GM21447 (cell line): ENCODE measurements at regions not wholly inside any gene's neighbourhood (a gene's known extent, or its start where the extent isn't known, plus 50 kb on each side); places are given as distances from the start of the nearest gene placed in this dataset.

Experiments
- ATAC-seq: cut with Tn5 transposase; IDR thresholded peaks from one replicate; pipeline ENCODE4 v1.9.1; 2021; ENCODE audit not compliant: unreplicated experiment

DNA sequence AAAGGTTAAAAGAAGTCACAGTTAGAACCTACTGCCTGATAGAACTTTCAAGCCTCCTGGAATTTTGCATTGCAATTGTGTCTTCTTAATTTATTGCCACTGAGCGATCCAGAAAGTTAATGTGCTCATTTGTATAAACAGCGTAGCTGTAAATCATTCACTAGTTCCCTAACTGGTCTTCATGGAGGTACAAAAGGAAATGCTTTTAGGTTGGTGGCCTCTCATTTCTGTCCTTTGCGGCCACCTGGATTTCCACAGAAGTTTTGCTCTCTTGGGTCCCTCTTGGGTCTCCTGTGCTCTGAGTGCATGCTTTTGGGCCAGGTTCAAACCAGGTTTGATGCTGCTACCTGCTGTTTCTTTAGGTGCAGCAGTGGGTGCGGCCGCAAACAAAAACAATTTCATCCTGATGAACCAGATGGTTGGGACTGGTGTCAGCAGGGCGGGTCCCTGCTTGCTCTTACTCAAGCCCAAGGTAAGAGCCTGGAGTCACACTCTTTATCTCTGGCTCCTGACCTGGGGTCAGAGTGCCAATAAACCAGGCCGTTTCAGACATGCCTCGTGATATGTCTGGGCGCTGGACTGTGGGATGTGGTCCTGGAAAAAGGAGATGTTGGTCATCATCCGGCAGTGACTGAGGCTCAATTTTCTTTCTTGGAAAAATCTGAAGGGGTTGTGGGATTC, 270.1 kb downstream of the PTTG2 start:
- no peak for ATAC-seq

- no peak for ATAC-seq
Observed at GRCh38 chr4:38230821-38231563, 270.8 kb downstream of the PTTG2 start.

DNA sequence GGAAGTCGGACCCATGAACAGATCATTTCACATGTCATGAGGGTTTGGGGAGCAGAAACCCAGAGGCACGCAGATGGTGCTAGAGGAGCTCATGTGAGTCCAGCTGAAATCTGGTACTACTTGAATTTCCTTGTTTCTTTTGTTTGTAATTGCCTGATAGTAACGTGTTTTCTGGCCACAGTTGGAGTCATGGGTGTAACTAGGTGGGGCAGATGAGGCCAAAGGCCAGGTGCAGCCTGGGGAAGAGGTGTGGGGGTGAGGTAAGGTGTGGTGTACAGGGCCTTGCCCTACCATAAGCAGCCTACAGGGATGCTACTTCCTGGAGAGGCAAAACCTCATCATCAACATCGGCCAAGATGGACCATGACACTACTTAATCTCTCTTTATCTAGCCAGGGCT, 271.4 kb downstream of the PTTG2 start:
- no peak for ATAC-seq

GRCh38 chr4:38232741-38233140, 272.5 kb downstream of the PTTG2 start:
- no peak for ATAC-seq

DNA sequence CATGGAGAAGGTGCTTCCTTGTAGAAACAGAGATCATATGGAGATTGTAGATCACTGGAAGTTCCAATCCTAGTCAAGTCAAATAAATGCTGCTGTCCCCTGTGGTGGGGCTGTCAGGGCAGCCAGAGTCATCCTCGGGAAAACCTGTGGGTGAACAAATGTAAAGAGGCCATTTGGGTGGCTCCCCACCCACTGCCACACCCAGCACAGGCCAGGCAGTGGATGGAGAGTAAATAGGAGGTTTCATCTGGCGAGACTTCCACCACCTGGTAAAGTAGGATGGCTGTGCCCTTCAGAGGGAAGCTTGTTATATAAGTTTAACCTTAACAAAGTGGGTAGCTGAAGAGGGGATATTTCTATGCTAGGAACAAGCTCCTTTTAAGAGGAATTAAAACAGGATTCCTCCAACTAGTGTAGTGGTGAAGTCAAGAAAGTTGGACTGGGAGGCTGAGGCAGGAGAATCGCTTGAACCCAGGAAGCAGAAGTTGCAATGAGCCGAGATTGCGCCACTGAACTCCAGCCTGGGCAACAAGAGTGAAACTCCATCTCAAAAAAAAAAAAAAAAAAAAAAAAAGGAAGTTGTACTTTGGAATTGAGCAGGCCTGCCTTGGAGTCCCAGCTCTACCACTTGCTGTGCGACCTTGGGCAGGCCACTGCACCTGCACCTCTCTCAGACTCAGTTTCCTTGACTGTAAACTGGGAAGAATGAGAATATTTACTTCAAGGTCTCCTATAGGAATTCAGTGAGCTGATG, 273.7 kb downstream of the PTTG2 start:
- ATAC-seq = no peak

GRCh38 chr4:38235354-38235753, 275.2 kb downstream of the PTTG2 start:
- ATAC-seq = no peak

DNA sequence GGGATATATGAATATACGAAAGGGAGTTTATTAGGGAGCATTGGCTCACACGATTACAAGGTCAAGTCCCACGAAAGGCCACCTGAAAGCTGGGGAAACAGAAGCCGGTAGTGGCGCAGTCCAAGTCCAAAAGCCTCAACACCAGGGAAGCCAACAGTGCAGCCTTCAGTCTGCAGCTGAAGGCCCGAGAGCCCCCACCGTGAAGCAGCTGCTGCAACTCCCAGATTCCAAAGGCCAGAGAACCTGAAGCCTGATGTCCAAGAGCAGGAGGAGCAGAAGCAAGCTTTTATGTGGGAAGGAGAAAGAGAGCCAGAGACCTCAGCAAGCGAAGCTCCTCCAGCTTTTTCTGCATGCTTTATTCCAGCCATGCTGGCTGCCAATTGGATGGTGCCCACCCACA, 275.8 kb downstream of the PTTG2 start:
- no peak for ATAC-seq

DNA sequence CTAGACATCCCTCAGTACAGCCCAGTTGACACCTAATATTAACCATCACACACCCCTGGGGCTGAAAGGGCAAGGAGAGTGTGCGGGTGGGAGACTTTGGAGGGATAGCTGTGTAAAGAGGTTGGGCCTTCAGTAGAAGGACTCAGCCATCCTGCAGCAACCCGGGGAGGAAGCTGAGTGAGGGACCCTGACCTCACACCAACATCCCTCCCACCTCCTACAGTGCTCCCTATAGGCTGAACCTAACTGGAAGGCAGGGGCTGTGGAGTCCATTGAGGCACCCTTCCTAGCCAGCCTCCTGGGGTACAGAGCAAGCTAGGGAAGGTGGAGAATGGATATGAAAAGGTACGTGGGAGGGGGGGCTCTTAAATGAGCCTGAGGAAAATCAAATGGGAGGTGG, 276.3 kb downstream of the PTTG2 start:
- no peak for ATAC-seq

GRCh38 chr4:38237139-38237538, 276.9 kb downstream of the PTTG2 start:
- ATAC-seq = no peak

- ATAC-seq = no peak
Observed at GRCh38 chr4:38241541-38241940, 281.3 kb downstream of the PTTG2 start.

GRCh38 chr4:38242101-38242500, 281.9 kb downstream of the PTTG2 start:
- ATAC-seq = no peak

GRCh38 chr4:38242822-38243387, 282.7 kb downstream of the PTTG2 start:
- no peak for ATAC-seq

- ATAC-seq = no peak
Observed at GRCh38 chr4:38243388-38244053, 283.3 kb downstream of the PTTG2 start.

GRCh38 chr4:38254825-38255224, 294.6 kb downstream of the PTTG2 start:
- ATAC-seq = no peak

DNA sequence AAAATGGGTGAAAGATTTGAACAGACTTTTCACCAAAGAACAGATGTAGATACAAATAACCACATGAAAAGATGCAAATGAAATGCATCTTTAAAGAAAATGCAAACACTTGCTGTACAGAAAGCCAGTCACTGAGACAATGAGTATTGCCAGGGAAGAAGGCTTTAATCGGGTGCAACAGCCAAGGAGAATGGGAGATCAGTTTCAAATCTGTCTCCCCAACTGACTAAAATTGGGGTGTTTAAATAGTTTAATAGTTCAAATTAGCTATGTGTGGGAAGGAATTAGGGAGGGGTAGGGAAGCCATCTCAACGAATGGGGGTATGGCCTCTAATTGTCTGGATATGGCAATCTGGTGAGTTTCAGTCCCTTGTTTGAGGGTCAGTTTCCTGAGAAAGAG, 295.4 kb downstream of the PTTG2 start:
- ATAC-seq = no peak

DNA sequence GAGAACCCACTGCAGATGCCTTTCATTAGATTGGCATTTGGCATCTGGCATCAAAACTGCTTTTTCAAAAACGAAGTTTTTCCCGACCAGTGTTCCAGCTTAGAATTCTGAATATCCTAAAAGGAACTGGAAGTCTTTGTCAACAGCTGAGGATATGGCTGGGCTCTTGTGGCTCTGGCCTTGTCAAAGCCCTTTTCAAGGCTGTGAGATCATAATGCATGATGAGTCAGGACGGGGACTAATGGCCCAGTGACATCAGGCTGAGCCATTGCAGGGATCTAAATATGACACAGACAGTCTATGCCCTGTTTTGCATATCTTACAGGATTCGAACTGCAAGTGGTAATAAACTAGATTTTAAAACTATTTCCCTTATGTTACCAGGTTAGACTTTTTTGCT, 306.4 kb downstream of the PTTG2 start:
- no peak for ATAC-seq

DNA sequence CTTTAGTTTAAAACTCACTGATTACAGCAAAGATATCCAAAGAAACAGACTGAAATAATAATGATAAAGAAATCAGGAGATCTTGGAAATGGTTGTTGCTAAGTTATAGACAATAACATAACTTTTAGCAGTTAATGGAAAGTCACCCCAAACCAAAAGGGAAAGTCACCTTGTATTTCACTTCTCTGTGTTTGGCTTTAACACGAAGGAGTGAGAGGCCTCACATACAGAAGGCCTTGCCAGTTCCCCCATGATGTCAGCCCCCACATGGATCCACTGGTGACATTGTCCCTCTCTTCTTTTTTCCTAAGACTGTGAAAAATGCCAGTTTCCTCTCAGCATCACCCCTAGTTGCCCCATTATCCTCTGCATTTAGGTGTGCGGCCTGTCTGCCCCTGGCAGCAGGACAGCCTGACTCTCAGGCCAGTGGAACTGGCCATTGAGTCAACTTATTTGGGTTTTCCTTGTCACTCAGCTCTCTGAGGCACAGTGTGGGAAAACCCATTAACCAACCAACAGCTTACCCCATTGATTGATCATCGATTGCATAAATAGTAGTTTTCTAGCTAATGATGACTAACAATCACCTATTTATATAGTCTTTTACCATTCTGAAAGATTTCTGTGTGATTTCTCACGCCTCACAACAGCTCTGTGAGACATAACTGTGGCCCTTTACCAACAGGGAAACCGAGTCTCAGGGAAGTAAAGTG, 308.1 kb downstream of the PTTG2 start:
- no peak for ATAC-seq

DNA sequence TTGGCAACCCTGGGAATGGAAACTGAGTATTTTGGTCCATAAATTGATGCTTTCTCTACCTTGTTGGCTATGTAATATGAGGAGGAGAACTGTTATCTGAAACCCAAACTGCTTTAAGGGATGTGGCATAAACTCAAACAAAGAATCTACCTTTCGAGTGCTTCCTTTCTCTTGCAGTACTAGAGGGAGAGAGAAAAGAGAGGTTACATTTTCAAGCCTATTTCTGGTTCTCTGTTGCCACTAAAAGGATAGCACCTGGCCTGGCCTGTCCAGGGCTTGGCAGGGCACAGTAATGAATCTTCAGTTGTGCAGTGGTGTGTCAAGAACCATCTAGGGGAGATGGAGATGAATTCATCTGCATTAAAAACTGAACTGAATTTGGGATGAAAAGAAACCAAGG, 308.6 kb downstream of the PTTG2 start:
- ATAC-seq = no peak

DNA sequence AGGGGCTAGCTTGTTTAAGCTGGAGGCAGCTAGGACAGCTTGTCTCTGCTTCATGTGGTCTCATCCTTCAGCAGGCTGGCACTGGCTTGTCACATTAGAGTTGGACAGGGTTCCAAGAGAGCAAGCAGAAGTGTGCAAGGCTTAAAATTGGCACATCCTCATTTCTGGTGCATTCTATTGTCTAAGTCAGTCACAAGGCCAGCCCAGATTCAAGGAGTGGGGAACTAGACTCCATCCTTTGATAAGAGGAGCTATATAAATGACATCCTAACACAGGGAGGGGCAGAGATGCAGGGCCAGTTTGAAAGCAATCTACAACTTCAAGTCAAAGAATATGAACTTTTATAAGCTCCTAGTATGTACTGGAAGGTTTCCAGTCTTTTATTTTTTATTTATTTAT, 313.2 kb downstream of the PTTG2 start:
- ATAC-seq = no peak

DNA sequence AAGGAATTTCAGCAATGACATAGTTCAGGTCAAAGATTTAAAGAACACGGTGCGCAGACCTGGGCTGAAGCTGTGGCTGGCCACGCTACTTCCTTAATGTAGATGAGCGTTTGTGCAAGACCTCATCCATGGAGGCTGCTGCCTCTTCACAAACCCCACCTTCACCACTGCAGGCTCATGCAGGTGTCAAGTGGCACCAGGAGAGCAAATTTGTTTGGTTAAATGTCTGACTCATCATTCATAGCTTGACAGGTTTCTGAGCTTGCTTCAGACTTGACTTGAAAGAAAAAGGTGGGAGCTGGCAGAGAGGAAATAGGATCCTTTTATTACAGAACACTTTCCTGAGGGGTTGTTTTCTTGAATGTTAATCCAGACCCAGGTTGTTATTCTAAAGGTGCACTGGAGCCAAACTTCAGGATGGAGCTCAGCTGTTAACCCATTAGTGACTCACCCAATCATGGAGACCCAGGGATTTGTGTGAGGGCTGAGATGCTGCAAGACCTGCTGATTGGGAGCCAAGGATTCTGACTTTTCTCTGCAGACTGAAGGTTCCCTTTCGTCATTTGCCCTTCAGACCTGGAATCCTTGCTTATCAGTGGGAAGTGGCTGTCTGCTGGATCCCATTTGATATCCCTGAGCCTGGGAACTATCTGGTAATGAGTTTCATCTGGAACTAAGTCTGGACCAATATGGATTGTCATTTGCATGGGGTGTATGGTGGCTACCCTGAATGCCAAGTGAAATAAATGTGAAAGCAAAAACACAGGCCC, 315.3 kb downstream of the PTTG2 start:
- no peak for ATAC-seq
